ENCODE measurements at regions not wholly inside any gene's neighbourhood (a gene's known extent, or its start where the extent isn't known, plus 50 kb on each side); places are given as distances from the start of the nearest gene placed in this dataset.
A peak's percentile ranks its signal among the peaks of the same experiment; 100 is the strongest.

GRCh38 chr12:43282106-43282505 is 269.9 kb downstream of the ADAMTS20 start:
- Histone ChIP-seq H3K9me2 (ENCODE audit: insufficient read depth, low read length) (no peaks in the 10 kb centered on the region), H3K4me2 (ENCODE audit: low read length) (no peak overlapping the region), H3K9me3 (ENCODE audit: low read length) (no peaks in the 10 kb centered on the region), H3K79me2 (replicated peaks; ENCODE audit: insufficient read depth, low read length) (no peaks in the 10 kb centered on the region), H3K36me3 (ENCODE audit: insufficient read depth, low read length) (no peaks in the 10 kb centered on the region), H2AFZ (ENCODE audit: low read depth, low read length) (no peak overlapping the region), H3F3A (ENCODE audit: insufficient read depth, low read length, poor library complexity, severe bottlenecking) (no peaks in the 10 kb centered on the region), H3K9ac (ENCODE audit: low read length) (no peak overlapping the region), H3K4me3 (ENCODE audit: low read length) (no peak overlapping the region), H3K27ac (ENCODE audit: low read length) (no peak overlapping the region), H3K27me3 (ENCODE audit: insufficient read depth, low read depth, low read length) (no peaks in the 10 kb centered on the region), H4K20me1 (ENCODE audit: insufficient read depth) (no peaks in the 10 kb centered on the region)
- TF ChIP-seq EP300 (conservative IDR thresholded peaks at IDR 0.05; ENCODE audit: poor library complexity, severe bottlenecking) (no peak), TAF1 (IDR thresholded peaks at IDR 0.05; ENCODE audit: low read depth) (no peak), POLR2AphosphoS5 (IDR thresholded peaks at IDR 0.05) (no peak), SMC3 (conservative IDR thresholded peaks at IDR 0.05; ENCODE audit: poor library complexity) (peak; percentile 87), MXI1 (conservative IDR thresholded peaks at IDR 0.05; ENCODE audit: poor library complexity, severe bottlenecking) (no peak), EZH2 (IDR thresholded peaks at IDR 0.05; ENCODE audit: borderline replicate concordance, insufficient read depth, low read length, poor library complexity, severe bottlenecking) (no peak), RAD21 (conservative IDR thresholded peaks at IDR 0.05) (peak; percentile 90)
- TF ChIP-seq, protein P1, sequence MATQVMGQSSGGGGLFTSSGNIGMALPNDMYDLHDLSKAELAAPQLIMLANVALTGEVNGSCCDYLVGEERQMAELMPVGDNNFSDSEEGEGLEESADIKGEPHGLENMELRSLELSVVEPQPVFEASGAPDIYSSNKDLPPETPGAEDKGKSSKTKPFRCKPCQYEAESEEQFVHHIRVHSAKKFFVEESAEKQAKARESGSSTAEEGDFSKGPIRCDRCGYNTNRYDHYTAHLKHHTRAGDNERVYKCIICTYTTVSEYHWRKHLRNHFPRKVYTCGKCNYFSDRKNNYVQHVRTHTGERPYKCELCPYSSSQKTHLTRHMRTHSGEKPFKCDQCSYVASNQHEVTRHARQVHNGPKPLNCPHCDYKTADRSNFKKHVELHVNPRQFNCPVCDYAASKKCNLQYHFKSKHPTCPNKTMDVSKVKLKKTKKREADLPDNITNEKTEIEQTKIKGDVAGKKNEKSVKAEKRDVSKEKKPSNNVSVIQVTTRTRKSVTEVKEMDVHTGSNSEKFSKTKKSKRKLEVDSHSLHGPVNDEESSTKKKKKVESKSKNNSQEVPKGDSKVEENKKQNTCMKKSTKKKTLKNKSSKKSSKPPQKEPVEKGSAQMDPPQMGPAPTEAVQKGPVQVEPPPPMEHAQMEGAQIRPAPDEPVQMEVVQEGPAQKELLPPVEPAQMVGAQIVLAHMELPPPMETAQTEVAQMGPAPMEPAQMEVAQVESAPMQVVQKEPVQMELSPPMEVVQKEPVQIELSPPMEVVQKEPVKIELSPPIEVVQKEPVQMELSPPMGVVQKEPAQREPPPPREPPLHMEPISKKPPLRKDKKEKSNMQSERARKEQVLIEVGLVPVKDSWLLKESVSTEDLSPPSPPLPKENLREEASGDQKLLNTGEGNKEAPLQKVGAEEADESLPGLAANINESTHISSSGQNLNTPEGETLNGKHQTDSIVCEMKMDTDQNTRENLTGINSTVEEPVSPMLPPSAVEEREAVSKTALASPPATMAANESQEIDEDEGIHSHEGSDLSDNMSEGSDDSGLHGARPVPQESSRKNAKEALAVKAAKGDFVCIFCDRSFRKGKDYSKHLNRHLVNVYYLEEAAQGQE (IDR thresholded peaks at IDR 0.05; ENCODE audit: borderline replicate concordance): no peak
- TF ChIP-seq, protein P2, sequence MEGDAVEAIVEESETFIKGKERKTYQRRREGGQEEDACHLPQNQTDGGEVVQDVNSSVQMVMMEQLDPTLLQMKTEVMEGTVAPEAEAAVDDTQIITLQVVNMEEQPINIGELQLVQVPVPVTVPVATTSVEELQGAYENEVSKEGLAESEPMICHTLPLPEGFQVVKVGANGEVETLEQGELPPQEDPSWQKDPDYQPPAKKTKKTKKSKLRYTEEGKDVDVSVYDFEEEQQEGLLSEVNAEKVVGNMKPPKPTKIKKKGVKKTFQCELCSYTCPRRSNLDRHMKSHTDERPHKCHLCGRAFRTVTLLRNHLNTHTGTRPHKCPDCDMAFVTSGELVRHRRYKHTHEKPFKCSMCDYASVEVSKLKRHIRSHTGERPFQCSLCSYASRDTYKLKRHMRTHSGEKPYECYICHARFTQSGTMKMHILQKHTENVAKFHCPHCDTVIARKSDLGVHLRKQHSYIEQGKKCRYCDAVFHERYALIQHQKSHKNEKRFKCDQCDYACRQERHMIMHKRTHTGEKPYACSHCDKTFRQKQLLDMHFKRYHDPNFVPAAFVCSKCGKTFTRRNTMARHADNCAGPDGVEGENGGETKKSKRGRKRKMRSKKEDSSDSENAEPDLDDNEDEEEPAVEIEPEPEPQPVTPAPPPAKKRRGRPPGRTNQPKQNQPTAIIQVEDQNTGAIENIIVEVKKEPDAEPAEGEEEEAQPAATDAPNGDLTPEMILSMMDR (IDR thresholded peaks at IDR 0.05; ENCODE audit: poor library complexity, severe bottlenecking): peak; percentile 78

DNA sequence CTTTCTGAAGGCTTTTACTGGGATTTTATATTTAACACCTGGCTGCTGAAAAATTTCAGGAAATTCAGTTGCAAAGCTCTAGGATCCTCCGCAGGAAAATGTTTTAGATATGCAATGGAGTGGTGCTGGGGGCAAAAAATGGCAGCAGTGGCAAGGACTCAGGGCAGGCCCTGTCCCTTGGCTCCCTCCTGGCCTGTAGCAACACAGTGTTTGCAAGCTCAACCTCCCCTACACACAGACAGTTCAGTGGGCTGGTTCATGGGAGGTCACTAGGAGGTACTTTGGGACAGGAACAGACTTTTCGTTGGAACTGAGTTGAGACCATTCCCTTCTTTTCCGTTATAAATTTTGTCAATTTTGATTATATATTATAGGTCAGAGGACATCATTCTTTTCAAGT is 270.4 kb downstream of the ADAMTS20 start:
- Histone ChIP-seq H2AFZ (ENCODE audit: low read depth, low read length) (no peak overlapping the region), H3K4me2 (ENCODE audit: low read length) (no peak overlapping the region), H3K36me3 (ENCODE audit: insufficient read depth, low read length) (no peaks in the 10 kb centered on the region), H3K9ac (ENCODE audit: low read length) (no peak overlapping the region), H3F3A (ENCODE audit: insufficient read depth, low read length, poor library complexity, severe bottlenecking) (no peaks in the 10 kb centered on the region), H3K79me2 (replicated peaks; ENCODE audit: insufficient read depth, low read length) (no peaks in the 10 kb centered on the region), H3K9me3 (ENCODE audit: low read length) (no peaks in the 10 kb centered on the region), H3K27me3 (ENCODE audit: insufficient read depth, low read depth, low read length) (no peaks in the 10 kb centered on the region), H3K27ac (ENCODE audit: low read length) (peak overlapping the region; percentile 35), H3K9me2 (ENCODE audit: insufficient read depth, low read length) (no peaks in the 10 kb centered on the region), H4K20me1 (ENCODE audit: insufficient read depth) (no peaks in the 10 kb centered on the region), H3K4me3 (ENCODE audit: low read length) (no peak overlapping the region)
- no peak for TF ChIP-seq MXI1 (conservative IDR thresholded peaks at IDR 0.05; ENCODE audit: poor library complexity, severe bottlenecking)
- no peak for TF ChIP-seq RAD21 (conservative IDR thresholded peaks at IDR 0.05)
- TF ChIP-seq EP300 (conservative IDR thresholded peaks at IDR 0.05; ENCODE audit: poor library complexity, severe bottlenecking): no peak
- TF ChIP-seq, protein P2 (IDR thresholded peaks at IDR 0.05; ENCODE audit: poor library complexity, severe bottlenecking): no peak
- no peak for TF ChIP-seq SMC3 (conservative IDR thresholded peaks at IDR 0.05; ENCODE audit: poor library complexity)
- TF ChIP-seq, protein P1 (IDR thresholded peaks at IDR 0.05; ENCODE audit: borderline replicate concordance): no peak
- no peak for TF ChIP-seq TAF1 (IDR thresholded peaks at IDR 0.05; ENCODE audit: low read depth)
- TF ChIP-seq POLR2AphosphoS5 (IDR thresholded peaks at IDR 0.05): no peak
- no peak for TF ChIP-seq EZH2 (IDR thresholded peaks at IDR 0.05; ENCODE audit: borderline replicate concordance, insufficient read depth, low read length, poor library complexity, severe bottlenecking)
